HG03460 (cell line): ENCODE measurements at regions not wholly inside any gene's neighbourhood (a gene's known extent, or its start where the extent isn't known, plus 50 kb on each side); places are given as distances from the start of the nearest gene placed in this dataset.
"Not testable (repeated sequence)": the region's sequence is repeated elsewhere in the genome, so short reads cannot be mapped to it uniquely, and the experiment has no call there.

Experiments used
- ATAC-seq: cut with Tn5 transposase; IDR thresholded peaks from one replicate; pipeline ENCODE4 v1.9.1; 2021; ENCODE audit not compliant: unreplicated experiment

- no peak for ATAC-seq
Measured at GRCh38 chr13:83151308-83151660, 731.0 kb downstream of the SLITRK1 start.

GRCh38 chr13:83150616-83151307 is 731.5 kb downstream of the SLITRK1 start:
- ATAC-seq = no peak

GRCh38 chr13:83136660-83137059 is 745.6 kb downstream of the SLITRK1 start:
- ATAC-seq = no peak

DNA sequence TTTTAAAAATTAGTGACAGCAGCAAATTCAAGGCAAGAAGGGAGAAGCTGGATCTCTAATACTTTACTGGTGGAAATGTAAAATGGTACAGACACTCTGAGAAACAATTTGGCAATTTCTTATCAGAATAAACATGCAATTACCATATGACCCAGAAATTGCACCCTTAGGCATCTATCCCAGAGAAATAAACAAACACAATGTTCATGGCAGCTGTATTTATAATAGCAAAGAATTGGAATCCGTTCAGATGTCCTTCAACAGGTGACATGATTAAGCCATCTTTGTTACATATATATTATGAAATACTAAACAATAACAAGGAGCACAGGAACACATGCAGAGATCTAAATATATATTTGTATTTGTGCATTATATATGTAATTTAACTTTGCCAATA is 756.5 kb downstream of the SLITRK1 start:
- no peak for ATAC-seq

DNA sequence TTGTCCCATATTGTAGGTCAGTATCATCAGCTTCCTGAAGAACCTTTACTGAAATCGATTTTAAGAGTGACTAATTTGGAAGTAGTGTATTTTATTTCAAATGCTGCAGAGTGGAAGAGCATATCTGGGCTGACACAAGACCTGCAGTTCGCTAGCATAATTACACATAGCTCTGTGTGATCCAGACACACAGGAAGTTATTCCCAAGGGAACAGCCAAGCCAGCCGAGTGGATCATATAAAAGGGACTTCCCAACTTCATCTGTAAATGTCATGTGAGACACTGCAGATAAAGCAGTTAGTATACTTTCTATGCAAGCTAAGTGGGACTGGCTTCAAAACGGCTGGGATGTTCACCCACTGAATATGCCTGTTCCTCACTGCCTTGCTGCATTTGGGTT is 760.4 kb downstream of the SLITRK1 start:
- ATAC-seq = no peak

DNA sequence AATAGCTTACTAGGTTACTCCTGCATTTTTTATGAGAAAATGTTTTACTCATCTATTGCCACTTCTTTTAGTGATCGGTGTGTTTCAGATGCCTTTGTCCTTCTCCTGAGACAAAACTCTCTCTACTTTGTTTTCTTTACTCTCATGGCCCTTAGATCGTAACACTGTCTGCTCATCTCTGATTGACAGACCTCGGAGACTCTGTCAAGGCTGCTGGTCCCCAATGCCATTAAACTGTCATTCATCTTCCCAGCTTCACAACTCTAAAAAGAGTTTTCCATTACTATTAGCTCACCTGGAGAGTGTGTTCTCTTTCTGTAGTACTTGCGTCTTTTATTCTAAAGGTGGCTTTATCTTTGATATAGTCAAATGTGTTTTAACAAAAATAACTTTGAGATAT is 765.2 kb downstream of the SLITRK1 start:
- ATAC-seq = no peak

DNA sequence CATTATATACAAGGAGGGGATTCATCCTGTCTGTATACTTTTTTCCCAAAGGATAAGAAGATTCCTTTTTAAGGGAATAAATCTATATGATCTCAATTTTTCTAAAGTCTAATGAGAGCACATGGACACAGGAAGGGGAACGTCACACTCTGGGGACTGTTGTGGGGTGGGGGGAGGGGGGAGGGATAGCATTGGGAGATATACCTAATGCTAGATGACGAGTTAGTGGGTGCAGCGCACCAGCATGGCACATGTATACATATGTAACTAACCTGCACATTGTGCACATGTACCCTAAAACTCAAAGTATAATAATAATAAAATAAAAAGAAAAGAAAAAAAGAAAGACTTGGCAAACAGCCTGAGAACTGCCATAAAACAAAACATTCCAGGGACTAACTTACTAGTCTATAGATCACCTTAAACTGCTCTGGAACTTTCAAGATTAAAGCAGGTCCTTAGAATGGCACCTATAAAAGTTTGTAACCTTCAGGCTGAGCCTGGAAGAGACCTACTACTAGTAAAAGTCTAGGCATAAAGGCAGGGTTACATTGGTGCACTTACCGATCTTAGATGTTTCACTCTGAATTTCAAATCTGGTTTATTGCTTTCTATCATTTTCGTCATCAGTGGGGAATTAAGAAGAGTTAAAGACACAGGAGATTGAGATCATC is 780.6 kb downstream of the SLITRK1 start:
- not testable (repeated sequence) for ATAC-seq

DNA sequence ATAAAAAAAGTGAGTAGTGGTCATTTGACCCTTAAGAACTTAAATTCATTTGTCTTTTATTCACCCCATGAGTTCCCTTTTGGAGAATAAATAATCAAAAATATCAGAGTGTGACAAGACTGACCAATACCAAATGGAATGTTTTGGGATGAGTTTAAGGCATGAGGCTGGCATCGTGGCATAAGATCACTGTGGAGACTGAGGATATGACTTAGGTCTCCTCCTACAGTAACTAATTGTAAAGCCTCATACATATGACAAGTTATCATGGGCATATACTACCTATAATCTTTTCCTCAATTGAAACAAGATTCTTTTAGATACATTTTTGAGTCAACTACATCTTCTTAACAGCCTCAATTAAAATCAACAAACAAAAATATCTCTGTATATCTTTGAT is 782.0 kb downstream of the SLITRK1 start:
- no peak for ATAC-seq

- no peak for ATAC-seq
Measured at GRCh38 chr13:83088858-83089257, 793.4 kb downstream of the SLITRK1 start.

DNA sequence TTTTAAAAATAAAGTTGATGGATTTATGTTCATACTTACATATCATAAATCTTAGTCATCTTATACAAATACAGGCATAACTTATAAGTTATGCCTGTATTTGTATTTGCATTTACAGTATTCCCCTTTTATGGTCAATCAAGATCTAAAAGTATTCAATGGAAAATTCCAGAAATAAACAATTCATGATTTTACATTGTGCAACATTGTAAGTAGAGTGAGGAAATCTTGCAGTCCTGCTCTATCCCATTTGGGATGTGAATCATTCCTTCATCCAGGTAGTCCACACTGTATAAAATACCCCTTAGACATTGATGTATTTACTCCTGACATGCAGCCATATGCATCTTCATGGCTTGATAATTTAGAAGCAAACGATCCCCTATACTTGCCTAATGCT is 795.3 kb downstream of the SLITRK1 start:
- ATAC-seq = no peak

DNA sequence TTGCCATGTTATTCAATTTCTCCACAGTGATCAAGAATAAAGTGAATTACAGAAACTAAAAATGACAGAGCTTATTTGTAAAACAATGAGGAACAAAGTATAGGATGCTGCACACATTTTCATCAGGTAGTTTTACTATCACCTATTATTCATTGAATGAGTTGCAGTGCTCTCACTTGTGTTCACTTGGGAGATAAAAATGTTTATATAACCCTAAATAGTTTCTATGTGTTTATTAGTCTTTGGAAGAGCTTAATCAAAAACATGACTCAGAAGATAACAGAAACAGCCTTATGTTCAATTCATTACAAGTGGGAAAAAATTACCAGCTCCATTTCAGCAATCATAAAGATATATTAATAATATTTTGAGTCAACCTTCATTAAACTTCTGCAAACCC is 796.2 kb downstream of the SLITRK1 start:
- no peak for ATAC-seq

- ATAC-seq = no peak
Measured at GRCh38 chr13:83085186-83085900, 796.9 kb downstream of the SLITRK1 start.

DNA sequence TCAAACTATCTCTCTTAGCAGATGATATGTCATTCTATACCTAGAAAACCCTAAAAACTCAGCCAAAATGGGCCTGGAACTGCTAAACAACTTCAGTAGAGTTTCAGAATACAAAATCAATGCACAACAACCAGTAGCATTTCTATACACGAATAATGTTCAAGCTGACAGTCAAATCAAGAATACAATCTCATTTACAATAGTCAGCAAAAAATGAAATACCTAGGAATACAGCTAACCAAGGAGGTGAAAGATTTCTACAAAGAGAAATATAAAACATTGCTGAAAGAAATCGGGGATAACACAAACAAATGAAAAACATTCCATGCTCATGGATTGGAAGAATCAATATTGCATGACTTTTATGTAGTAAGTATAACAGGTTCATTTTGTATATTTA is 804.8 kb downstream of the SLITRK1 start:
- no peak for ATAC-seq

DNA sequence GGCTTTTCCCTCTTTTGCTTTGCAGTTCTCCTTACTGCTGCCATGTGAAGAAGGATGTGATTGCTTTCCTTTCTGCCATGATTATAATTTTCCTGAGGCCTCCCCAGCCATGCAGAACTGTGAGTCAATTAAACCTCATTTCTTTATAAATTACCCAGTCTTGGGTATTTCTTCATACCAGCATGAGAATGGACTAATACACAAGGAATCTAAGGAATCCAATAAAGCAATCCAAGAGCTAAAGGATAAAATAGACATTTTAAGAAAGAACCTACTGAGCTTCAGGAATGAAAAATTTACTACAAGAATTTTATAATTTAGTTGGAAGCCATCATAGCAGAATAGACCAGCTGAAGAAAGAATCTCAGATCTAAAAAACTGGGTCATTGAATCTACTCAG is 808.3 kb downstream of the SLITRK1 start:
- not testable (repeated sequence) for ATAC-seq

DNA sequence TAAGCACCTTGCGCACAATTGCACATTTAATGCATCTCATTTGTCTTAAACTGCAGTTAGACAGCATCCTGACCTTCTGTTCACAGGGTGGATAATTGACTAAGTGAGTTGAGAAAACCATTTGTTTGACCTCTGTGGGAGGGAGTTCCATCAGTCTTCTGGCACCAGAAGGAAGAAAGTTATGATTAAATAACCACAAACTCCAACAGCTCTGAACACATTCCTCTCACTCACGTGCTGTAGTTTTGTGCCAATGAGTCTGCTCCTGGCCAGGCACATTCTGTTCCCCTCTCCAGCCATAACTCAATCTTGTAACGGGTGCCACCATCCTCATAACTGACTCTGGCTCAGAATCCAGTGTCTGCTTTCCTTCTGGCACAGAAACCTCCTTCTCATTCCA is 817.2 kb downstream of the SLITRK1 start:
- ATAC-seq = no peak

GRCh38 chr13:83057119-83057518 is 825.2 kb downstream of the SLITRK1 start:
- ATAC-seq = no peak

GRCh38 chr13:83056269-83056668 is 826.0 kb downstream of the SLITRK1 start:
- ATAC-seq = no peak

DNA sequence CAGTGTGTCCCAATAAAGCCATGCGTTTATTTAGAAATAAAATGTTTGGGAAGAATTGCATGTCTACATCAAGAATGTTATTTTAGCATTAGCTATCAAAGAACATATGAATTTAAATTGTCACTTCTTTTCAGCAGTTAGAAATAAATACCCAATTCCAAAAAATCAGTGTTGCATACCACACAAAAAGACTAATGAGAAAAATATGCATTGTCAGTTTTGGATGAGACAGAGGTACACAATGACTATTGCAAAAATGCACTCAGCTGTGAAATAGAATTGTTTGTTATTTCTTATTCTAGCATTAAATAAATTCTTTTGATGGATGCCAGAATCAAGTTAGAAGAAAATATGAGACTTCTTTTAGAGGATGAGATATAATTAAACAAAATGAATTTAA is 833.9 kb downstream of the SLITRK1 start:
- no peak for ATAC-seq

GRCh38 chr13:83024955-83025594 is 857.2 kb downstream of the SLITRK1 start:
- ATAC-seq = no peak

- no peak for ATAC-seq
Measured at GRCh38 chr13:83024232-83024631, 858.0 kb downstream of the SLITRK1 start.

- no peak for ATAC-seq
Measured at GRCh38 chr13:83019986-83020385, 862.3 kb downstream of the SLITRK1 start.

- no peak for ATAC-seq
Measured at GRCh38 chr13:83009987-83010386, 872.3 kb downstream of the SLITRK1 start.
